Keratinocyte (primary cell): ENCODE measurements at regions not wholly inside any gene's neighbourhood (a gene's known extent, or its start where the extent isn't known, plus 50 kb on each side); places are given as distances from the start of the nearest gene placed in this dataset.

Source experiments
- DNase-seq: peaks from one replicate; pipeline ENCODE4 v3.0.0-alpha.2; 2011; ENCODE audit warnings: low read depth, missing footprints, low spot score
- FAIRE-seq: peaks from 2 replicates; lab custom pipeline; 2011; peaks lifted over from hg19 to GRCh38; lab: Jason Lieb, UNC
- H2AFZ ChIP-seq: 2 replicates; pipeline ENCODE4 v1.6.0; 2012; ENCODE audit warnings: low read length, control low read depth, inconsistent platforms; ENCODE audit not compliant: control insufficient read depth
- H3K27ac ChIP-seq: 2 replicates; pipeline ENCODE4 v1.5.1; 2011; ENCODE audit warnings: low read length; ENCODE audit not compliant: control insufficient read depth, insufficient read depth
- H3K27me3 ChIP-seq: 3 replicates; pipeline ENCODE4 v1.6.0; 2011; ENCODE audit warnings: low read length; ENCODE audit not compliant: control insufficient read depth, insufficient read depth; ENCODE audit errors: extremely low read depth
- H3K36me3 ChIP-seq, 2 experiments: 2 replicates in 1 of 2; 3 replicates in 1 of 2; pipeline ENCODE4 v1.5.1; 2011; ENCODE audit warnings: low read length in 2 of 2, mild to moderate bottlenecking in 1 of 2; ENCODE audit not compliant: control insufficient read depth in 2 of 2, insufficient read depth in 2 of 2; ENCODE audit errors: extremely low read depth in 1 of 2
- H3K4me1 ChIP-seq: 3 replicates; pipeline ENCODE4 v1.5.1; 2011; ENCODE audit warnings: low read length; ENCODE audit not compliant: control insufficient read depth, insufficient read depth; ENCODE audit errors: extremely low read depth
- H3K4me2 ChIP-seq: 3 replicates; pipeline ENCODE4 v1.6.0; 2011; ENCODE audit warnings: low read depth, low read length; ENCODE audit not compliant: control insufficient read depth, insufficient read depth; ENCODE audit errors: extremely low read depth
- H3K4me3 ChIP-seq, 3 experiments: fragments of 200-600 bp in 1 of 3; sonication (generic) in 1 of 3; 2 replicates in 2 of 3; 3 replicates in 1 of 3; pipeline ENCODE4 v1.5.1; 2011 to 2016; ENCODE audit warnings: low read length in 3 of 3, mild to moderate bottlenecking in 3 of 3, control low read depth in 2 of 3, inconsistent platforms in 1 of 3, low read depth in 1 of 3, mixed read lengths in 1 of 3, mixed run types in 1 of 3, moderate library complexity in 1 of 3; ENCODE audit not compliant: control insufficient read depth in 2 of 3, insufficient read depth in 2 of 3; ENCODE audit errors: extremely low read depth in 1 of 3
- H3K79me2 ChIP-seq: 2 replicates; pipeline ENCODE4 v1.6.0; 2012; ENCODE audit warnings: low read length; ENCODE audit not compliant: control insufficient read depth, insufficient read depth
- H3K9ac ChIP-seq: 3 replicates; pipeline ENCODE4 v1.6.0; 2011; ENCODE audit warnings: low read length; ENCODE audit not compliant: control insufficient read depth, insufficient read depth; ENCODE audit errors: extremely low read depth
- H3K9me1 ChIP-seq: 3 replicates; pipeline ENCODE4 v1.6.0; 2011; ENCODE audit warnings: low read length; ENCODE audit not compliant: control insufficient read depth, insufficient read depth; ENCODE audit errors: extremely low read depth
- H3K9me3 ChIP-seq: 2 replicates; pipeline ENCODE4 v1.5.1; 2012; ENCODE audit warnings: low read depth, low read length; ENCODE audit not compliant: control insufficient read depth
- H4K20me1 ChIP-seq: 3 replicates; pipeline ENCODE4 v1.6.0; 2011; ENCODE audit warnings: low read length; ENCODE audit not compliant: control insufficient read depth, insufficient read depth; ENCODE audit errors: extremely low read depth
- CTCF ChIP-seq, 3 experiments: IDR thresholded peaks in 1 of 3; conservative IDR thresholded peaks in 1 of 3; optimal IDR thresholded peaks in 1 of 3; 2 replicates in 2 of 3; 3 replicates in 1 of 3; pipeline versions ENCODE3 to v1.5.1; 2011; ENCODE audit warnings: low read length in 3 of 3, mild to moderate bottlenecking in 3 of 3, moderate library complexity in 2 of 3, control low read depth in 1 of 3, inconsistent platforms in 1 of 3; ENCODE audit not compliant: insufficient read depth in 2 of 3; ENCODE audit errors: extremely low read depth in 1 of 3
- EZH2 ChIP-seq: IDR thresholded peaks from one replicate; pipeline ENCODE4 v1.6.1; 2012; ENCODE audit warnings: inconsistent platforms, mild to moderate bottlenecking, low read length, moderate library complexity
- dilution Hi-C: fragments of 300-500 bp; cut with MboI; formaldehyde crosslinking; loops from one replicate; pipeline ENCODE4 v1.7.0; 2020; ENCODE audit warnings: low sequenced_read_pairs; ENCODE audit not compliant: extremely low pct_ligation_motif_present

- Histone ChIP-seq H3K27me3 (no peaks in the 10 kb centered on the region), H4K20me1 (no peaks in the 10 kb centered on the region), H3K79me2 (no peaks in the 10 kb centered on the region), H3K9ac (no peak overlapping the region), H2AFZ (no peak overlapping the region), H3K4me2 (no peak overlapping the region), H3K4me1 (no peaks in the 10 kb centered on the region), H3K4me3 (no peak overlapping the region), H3K27ac (no peak overlapping the region), H3K9me1 (no peaks in the 10 kb centered on the region), H3K36me3 (no peaks in the 10 kb centered on the region), H3K9me3 (no peaks in the 10 kb centered on the region)
- dilution Hi-C loops, result no loop called here
- no peak for FAIRE-seq
- TF ChIP-seq CTCF (optimal IDR thresholded peaks at IDR 0.05 in 1 of 3, IDR thresholded peaks at IDR 0.05 in 1 of 3, conservative IDR thresholded peaks at IDR 0.05 in 1 of 3; ENCODE audit: extremely low read depth in 1 of 3, insufficient read depth in 2 of 3, low read length in 3 of 3), result no peak
- no peak for TF ChIP-seq EZH2
- no peak for DNase-seq
These were observed 1048.4 kb downstream of the SLITRK1 start for GRCh38 chr13:82833923-82834322.

DNA sequence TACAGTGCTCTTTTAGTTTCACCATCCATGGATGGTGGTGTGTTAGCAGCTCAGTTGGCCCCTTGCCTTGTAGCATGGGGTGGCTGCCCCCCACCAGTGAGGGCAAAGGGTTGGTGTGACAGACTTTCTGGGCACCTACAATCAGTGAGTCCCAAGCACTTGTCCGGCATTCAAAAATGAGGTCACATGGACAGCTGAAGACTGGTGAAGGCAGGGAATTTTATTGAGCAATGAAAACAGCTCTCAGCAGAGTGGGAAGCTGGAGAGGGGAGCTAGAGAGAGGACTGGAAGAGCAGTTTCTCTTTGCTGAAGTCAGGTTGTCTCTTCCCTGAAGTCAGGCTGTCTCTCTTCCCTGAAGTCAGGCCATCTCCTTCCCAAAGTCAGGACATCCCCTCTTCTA lies 1053.2 kb downstream of the SLITRK1 start:
- TF ChIP-seq EZH2 (no peak), CTCF (optimal IDR thresholded peaks at IDR 0.05 in 1 of 3, IDR thresholded peaks at IDR 0.05 in 1 of 3, conservative IDR thresholded peaks at IDR 0.05 in 1 of 3; ENCODE audit: extremely low read depth in 1 of 3, insufficient read depth in 2 of 3, low read length in 3 of 3) (no peak)
- no peak for FAIRE-seq

More for the DNA sequence above, 1053.2 kb downstream of the SLITRK1 start:
- Histone ChIP-seq H3K4me3 (no peak overlapping the region), H3K4me2 (no peak overlapping the region), H3K4me1 (no peaks in the 10 kb centered on the region), H3K9ac (no peak overlapping the region), H3K79me2 (no peaks in the 10 kb centered on the region), H3K9me3 (no peaks in the 10 kb centered on the region), H2AFZ (no peak overlapping the region), H3K9me1 (no peaks in the 10 kb centered on the region), H3K27me3 (no peaks in the 10 kb centered on the region), H3K27ac (no peak overlapping the region), H4K20me1 (no peaks in the 10 kb centered on the region), H3K36me3 (no peaks in the 10 kb centered on the region)
- dilution Hi-C loops, result no loop called here
- DNase-seq, result no peak
